ENCODE measurements at regions not wholly inside any gene's neighbourhood (a gene's known extent, or its start where the extent isn't known, plus 50 kb on each side); places are given as distances from the start of the nearest gene placed in this dataset.
"Not testable (repeated sequence)": the region's sequence is repeated elsewhere in the genome, so short reads cannot be mapped to it uniquely, and the experiment has no call there.

DNA sequence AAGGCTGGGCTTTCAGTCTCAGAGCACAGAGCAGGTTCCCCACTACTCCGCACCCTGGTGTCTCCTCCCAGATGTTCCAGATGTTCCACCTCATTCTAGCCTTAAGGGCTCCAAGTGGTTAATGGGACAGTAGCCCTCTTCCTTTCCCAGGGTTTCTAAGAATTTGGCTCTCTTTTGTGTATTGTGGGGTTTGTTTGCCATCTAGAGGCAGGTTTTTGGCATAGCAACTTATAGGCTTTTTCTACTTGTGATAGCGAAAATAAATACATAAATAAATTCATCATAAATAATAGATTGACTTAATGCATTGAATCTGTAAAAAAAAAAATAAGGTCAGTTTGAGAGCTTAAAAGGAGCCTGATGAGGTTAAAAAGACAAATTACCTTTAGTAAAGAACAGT lies 86.1 kb upstream of the XKR3 start:
- H3K9ac ChIP-seq; H3F3A ChIP-seq (ENCODE audit: insufficient read depth); H2AFZ ChIP-seq; H3K4me1 ChIP-seq (ENCODE audit: insufficient read depth); H3K27ac ChIP-seq; H3K4me3 ChIP-seq; H3K36me3 ChIP-seq (ENCODE audit: low read depth); H3K9me3 ChIP-seq (ENCODE audit: low read depth); H3K79me2 ChIP-seq (ENCODE audit: insufficient read depth); H3K4me2 ChIP-seq (ENCODE audit: unreplicated experiment); DNase-seq; H3K27me3 ChIP-seq (replicated peaks; ENCODE audit: insufficient read depth); in situ Hi-C loops (cut with MboI); H4K20me1 ChIP-seq (ENCODE audit: insufficient read depth); H3K9me2 ChIP-seq (ENCODE audit: insufficient read depth): not testable (repeated sequence)
- WGBS, 2 experiments (ENCODE audit: low coverage in 1 of 2, low lambda C conversion rate in 2 of 2, missing lambda C conversion rate in 2 of 2): 8 to 10% methylated on average over 2 of the region's 2 CpGs

DNA sequence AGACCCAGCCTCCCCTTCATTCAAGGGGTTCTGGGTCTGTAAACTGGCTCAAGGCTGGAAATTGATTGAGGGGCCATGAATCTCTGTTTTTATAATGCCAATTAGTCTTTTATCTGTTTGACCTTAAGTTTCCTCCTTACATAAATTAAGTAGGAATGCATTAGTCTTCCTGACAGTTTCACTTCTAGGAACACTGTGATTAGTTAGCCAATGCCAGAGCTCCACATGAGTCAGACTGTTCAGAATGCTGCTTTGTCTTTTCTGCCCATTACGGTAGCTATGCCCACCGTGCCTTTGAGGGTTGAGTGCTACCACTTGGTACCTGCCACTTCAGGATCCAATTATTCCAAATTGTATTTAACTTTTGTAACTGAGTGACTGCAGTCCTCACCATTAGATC lies 76.8 kb upstream of the XKR3 start:
- in situ Hi-C loops (cut with MboI); H3K79me2 ChIP-seq (ENCODE audit: insufficient read depth); H3K9ac ChIP-seq; H3K36me3 ChIP-seq (ENCODE audit: low read depth); H3K9me3 ChIP-seq (ENCODE audit: low read depth); H4K20me1 ChIP-seq (ENCODE audit: insufficient read depth); H3K27me3 ChIP-seq (replicated peaks; ENCODE audit: insufficient read depth); H3K9me2 ChIP-seq (ENCODE audit: insufficient read depth); H3F3A ChIP-seq (ENCODE audit: insufficient read depth); H2AFZ ChIP-seq: not testable (repeated sequence)
- Histone ChIP-seq H3K4me3 (peak overlapping the region; percentile 53), H3K27ac (0 out of 2 replicates have a peak overlapping the region, but pooled peaks have one; percentile 18), H3K4me2 (ENCODE audit: unreplicated experiment) (peak overlapping the region; percentile 54), H3K4me1 (ENCODE audit: insufficient read depth) (peaks cover 12% of the 10 kb centered on the region)
- DNase-seq: peak; percentile 69
- 0 to 2% methylated on average over 2 of the region's 2 CpGs for WGBS, 2 experiments (ENCODE audit: low coverage in 1 of 2, low lambda C conversion rate in 2 of 2, missing lambda C conversion rate in 2 of 2)

DNA sequence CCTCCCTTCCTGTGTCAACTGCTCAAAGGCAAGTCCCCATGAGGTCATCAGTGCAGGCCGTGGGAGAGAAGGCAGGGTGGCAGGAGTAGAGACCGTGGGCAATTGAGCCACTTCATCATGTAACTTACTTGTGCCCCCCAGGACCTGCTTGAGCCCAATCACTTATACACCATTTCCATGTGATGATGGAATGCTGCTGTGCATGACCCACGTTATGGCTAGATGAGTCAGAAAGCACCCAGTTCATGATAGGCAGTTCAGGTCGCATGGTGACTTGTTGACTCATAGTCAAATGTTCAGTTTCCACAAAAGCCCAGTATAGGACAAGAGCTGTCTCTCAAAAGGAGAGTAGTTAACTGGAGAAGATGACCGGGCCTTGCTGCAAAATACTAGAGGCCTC lies 76.4 kb upstream of the XKR3 start:
- H4K20me1 ChIP-seq (ENCODE audit: insufficient read depth); in situ Hi-C loops (cut with MboI); H3K79me2 ChIP-seq (ENCODE audit: insufficient read depth); H3K36me3 ChIP-seq (ENCODE audit: low read depth); H3F3A ChIP-seq (ENCODE audit: insufficient read depth); H3K9me3 ChIP-seq (ENCODE audit: low read depth); H2AFZ ChIP-seq; H3K27me3 ChIP-seq (replicated peaks; ENCODE audit: insufficient read depth); H3K9me2 ChIP-seq (ENCODE audit: insufficient read depth); H3K9ac ChIP-seq; H3K4me2 ChIP-seq (ENCODE audit: unreplicated experiment): not testable (repeated sequence)
- H3K4me1 ChIP-seq (ENCODE audit: insufficient read depth): peaks cover 12% of the 10 kb centered on the region
- peak overlapping the region; percentile 53; the same call in 1 of the 2 replicates for H3K4me3 ChIP-seq
- DNase-seq: peak; percentile 46
- 6 to 11% methylated on average over 4 to 5 of the region's 5 CpGs for WGBS, 2 experiments (ENCODE audit: low coverage in 1 of 2, low lambda C conversion rate in 2 of 2, missing lambda C conversion rate in 2 of 2)
- H3K27ac ChIP-seq: peak overlapping the region; percentile 33; the same call in 1 of the 2 replicates

DNA sequence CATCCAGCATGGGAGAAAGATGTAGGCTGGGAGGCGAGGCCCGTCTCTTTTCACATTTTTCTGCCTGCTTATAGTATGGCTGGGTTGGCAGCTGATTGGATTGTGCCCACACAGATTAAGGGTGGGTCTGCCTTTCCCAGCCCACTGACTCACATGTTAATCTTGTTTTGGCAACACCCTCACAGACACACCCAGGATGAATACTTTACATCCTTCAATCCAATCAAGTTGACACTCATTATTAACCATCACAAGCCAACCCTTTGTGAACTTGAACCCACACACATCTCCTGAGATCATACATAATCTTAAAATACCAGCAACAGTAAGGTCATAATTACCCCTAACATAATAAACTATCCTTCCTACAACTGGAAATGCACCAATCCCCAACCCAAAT lies 74.1 kb upstream of the XKR3 start:
- not testable (repeated sequence) for H3K27me3 ChIP-seq (replicated peaks; ENCODE audit: insufficient read depth); H3K36me3 ChIP-seq (ENCODE audit: low read depth); H4K20me1 ChIP-seq (ENCODE audit: insufficient read depth); H2AFZ ChIP-seq; H3K4me2 ChIP-seq (ENCODE audit: unreplicated experiment); H3K4me3 ChIP-seq; H3K9me3 ChIP-seq (ENCODE audit: low read depth); H3K9ac ChIP-seq; DNase-seq; H3F3A ChIP-seq (ENCODE audit: insufficient read depth); H3K9me2 ChIP-seq (ENCODE audit: insufficient read depth); H3K27ac ChIP-seq; H3K79me2 ChIP-seq (ENCODE audit: insufficient read depth)
- H3K4me1 ChIP-seq (ENCODE audit: insufficient read depth): peaks cover 12% of the 10 kb centered on the region
- in situ Hi-C loops (cut with MboI): loop anchor here (25.0 kb wide), 1 partner anchor 112 kb away; no protein-coding TSS in a partner anchor
- 83% methylated on average over 2 of the region's 2 CpGs; no CpG with 5 or more reads in 1 of the 2 experiments for WGBS, 2 experiments (ENCODE audit: low coverage in 1 of 2, low lambda C conversion rate in 2 of 2, missing lambda C conversion rate in 2 of 2)

DNA sequence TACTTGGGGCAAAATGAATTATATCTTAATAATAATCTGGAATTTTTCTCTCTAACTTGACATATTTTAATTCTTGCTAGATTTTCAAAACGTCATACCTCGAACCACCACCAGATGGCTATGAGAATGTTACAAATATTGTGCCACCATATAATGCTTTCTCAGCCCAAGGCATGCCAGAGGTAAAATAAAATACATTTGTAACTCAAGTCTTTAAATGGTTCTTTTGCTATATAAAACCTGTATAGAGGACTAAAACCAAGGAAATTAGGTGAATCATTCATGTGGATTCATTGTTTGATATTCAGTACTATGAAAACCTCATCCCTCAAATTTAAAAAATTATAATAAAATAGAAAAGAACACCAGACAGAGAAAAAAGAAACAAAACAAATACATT lies 72.2 kb upstream of the XKR3 start:
- peaks cover 12% of the 10 kb centered on the region for H3K4me1 ChIP-seq (ENCODE audit: insufficient read depth)
- not testable (repeated sequence) for DNase-seq; H3K79me2 ChIP-seq (ENCODE audit: insufficient read depth); H3K4me3 ChIP-seq; H2AFZ ChIP-seq; H3K9me2 ChIP-seq (ENCODE audit: insufficient read depth); H3K4me2 ChIP-seq (ENCODE audit: unreplicated experiment); H3K9me3 ChIP-seq (ENCODE audit: low read depth); H3K27me3 ChIP-seq (replicated peaks; ENCODE audit: insufficient read depth); H3K36me3 ChIP-seq (ENCODE audit: low read depth); H3K27ac ChIP-seq; H3K9ac ChIP-seq; H4K20me1 ChIP-seq (ENCODE audit: insufficient read depth); H3F3A ChIP-seq (ENCODE audit: insufficient read depth)
- 0 to 1% methylated on average over 2 of the region's 2 CpGs for WGBS, 2 experiments (ENCODE audit: low coverage in 1 of 2, low lambda C conversion rate in 2 of 2, missing lambda C conversion rate in 2 of 2)
- in situ Hi-C loops (cut with MboI): loop anchor here (25.0 kb wide), 1 partner anchor 110 kb away; no protein-coding TSS in a partner anchor

DNA sequence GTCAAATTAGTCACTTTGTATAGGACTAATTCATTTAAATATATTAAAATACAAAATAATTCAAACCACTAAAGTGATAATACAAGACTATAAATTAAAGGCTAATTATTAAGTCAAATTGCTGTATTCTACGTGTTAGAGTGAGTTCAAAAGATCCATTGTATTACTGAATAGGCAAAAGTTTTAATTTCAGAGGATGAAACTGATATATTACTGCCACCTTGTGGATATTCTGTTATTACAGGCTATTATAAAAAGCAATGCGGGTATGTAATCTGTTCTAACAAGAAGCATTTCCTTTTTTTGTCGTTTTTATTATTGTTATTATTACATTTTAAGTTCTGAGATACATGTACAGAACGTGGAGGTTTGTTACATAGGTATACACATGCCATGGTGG lies 66.7 kb upstream of the XKR3 start:
- H3K79me2 ChIP-seq (ENCODE audit: insufficient read depth); H3K27ac ChIP-seq; H3K4me2 ChIP-seq (ENCODE audit: unreplicated experiment); H3K4me3 ChIP-seq; H2AFZ ChIP-seq; H3K4me1 ChIP-seq (ENCODE audit: insufficient read depth); H3K9me2 ChIP-seq (ENCODE audit: insufficient read depth); H4K20me1 ChIP-seq (ENCODE audit: insufficient read depth); H3K27me3 ChIP-seq (replicated peaks; ENCODE audit: insufficient read depth); DNase-seq; H3F3A ChIP-seq (ENCODE audit: insufficient read depth); H3K9ac ChIP-seq; H3K36me3 ChIP-seq (ENCODE audit: low read depth); H3K9me3 ChIP-seq (ENCODE audit: low read depth): not testable (repeated sequence)
- in situ Hi-C loops (cut with MboI): loop anchor here (25.0 kb wide), 1 partner anchor 105 kb away; no protein-coding TSS in a partner anchor
- 2 to 4% methylated on average over 4 of the region's 4 CpGs for WGBS, 2 experiments (ENCODE audit: low coverage in 1 of 2, low lambda C conversion rate in 2 of 2, missing lambda C conversion rate in 2 of 2)

DNA sequence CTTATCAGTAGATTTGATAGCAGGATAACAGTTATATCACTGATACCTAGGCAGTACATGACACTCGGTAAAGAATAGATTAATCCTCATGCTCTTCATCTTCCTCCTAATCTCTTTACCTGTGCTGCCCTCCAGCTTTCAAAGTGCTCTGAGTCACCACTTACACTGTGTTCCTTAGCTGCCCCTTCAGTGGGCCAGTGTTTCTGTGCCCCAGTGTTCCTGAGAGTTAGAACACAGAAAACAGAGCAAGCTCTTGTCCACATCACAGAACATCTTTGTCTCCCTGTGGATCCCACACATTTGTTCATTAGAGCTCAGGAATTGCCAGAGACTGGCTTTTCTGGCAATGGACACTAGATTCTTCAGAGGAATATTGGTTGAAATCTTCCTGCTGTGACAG lies 51.1 kb upstream of the XKR3 start:
- H3K36me3 ChIP-seq (ENCODE audit: low read depth); H3K9me3 ChIP-seq (ENCODE audit: low read depth); H3F3A ChIP-seq (ENCODE audit: insufficient read depth); H3K27ac ChIP-seq; H3K9me2 ChIP-seq (ENCODE audit: insufficient read depth); H4K20me1 ChIP-seq (ENCODE audit: insufficient read depth); H3K9ac ChIP-seq; H3K4me3 ChIP-seq; H3K4me1 ChIP-seq (ENCODE audit: insufficient read depth); H3K79me2 ChIP-seq (ENCODE audit: insufficient read depth); H2AFZ ChIP-seq; DNase-seq; H3K4me2 ChIP-seq (ENCODE audit: unreplicated experiment); H3K27me3 ChIP-seq (replicated peaks; ENCODE audit: insufficient read depth): not testable (repeated sequence)
- 60 to 72% methylated on average over 1 of the region's 1 CpG for WGBS, 2 experiments (ENCODE audit: low coverage in 1 of 2, low lambda C conversion rate in 2 of 2, missing lambda C conversion rate in 2 of 2)
- in situ Hi-C loops (cut with MboI): loop anchor here (25.0 kb wide), 1 partner anchor 89 kb away; no protein-coding TSS in a partner anchor

Data from GM23248 (cell line).